ENCODE measurements at regions not wholly inside any gene's neighbourhood (a gene's known extent, or its start where the extent isn't known, plus 50 kb on each side); places are given as distances from the start of the nearest gene placed in this dataset.
A peak's percentile ranks its signal among the peaks of the same experiment; 100 is the strongest.

- Histone ChIP-seq H3K4me1 (ENCODE audit: control insufficient read depth in 2 of 3, insufficient read depth in 2 of 3, low read depth in 1 of 3, low read length in 3 of 3) (no peaks in the 10 kb centered on the region), H3K4me3 (ENCODE audit: low read length in 3 of 3) (no peak overlapping the region), H3K36me3 (ENCODE audit: control insufficient read depth in 2 of 3, insufficient read depth in 3 of 3, low read length in 3 of 3) (no peaks in the 10 kb centered on the region), H3K27ac (ENCODE audit: low read depth in 2 of 2, low read length in 2 of 2) (no peak overlapping the region), H3K9me3 (ENCODE audit: control insufficient read depth in 2 of 3, insufficient read depth in 1 of 3, low read length in 3 of 3) (peaks cover 0 to 7% (median 0%) of the 10 kb centered on the region in 3 donors), H3K9ac (ENCODE audit: low read length in 3 of 3) (no peak overlapping the region), H3K27me3 (ENCODE audit: control insufficient read depth, insufficient read depth, low read length) (no peaks in the 10 kb centered on the region)
- DNase-seq (no peak), FAIRE-seq (no peak)
- TF ChIP-seq, protein P1, sequence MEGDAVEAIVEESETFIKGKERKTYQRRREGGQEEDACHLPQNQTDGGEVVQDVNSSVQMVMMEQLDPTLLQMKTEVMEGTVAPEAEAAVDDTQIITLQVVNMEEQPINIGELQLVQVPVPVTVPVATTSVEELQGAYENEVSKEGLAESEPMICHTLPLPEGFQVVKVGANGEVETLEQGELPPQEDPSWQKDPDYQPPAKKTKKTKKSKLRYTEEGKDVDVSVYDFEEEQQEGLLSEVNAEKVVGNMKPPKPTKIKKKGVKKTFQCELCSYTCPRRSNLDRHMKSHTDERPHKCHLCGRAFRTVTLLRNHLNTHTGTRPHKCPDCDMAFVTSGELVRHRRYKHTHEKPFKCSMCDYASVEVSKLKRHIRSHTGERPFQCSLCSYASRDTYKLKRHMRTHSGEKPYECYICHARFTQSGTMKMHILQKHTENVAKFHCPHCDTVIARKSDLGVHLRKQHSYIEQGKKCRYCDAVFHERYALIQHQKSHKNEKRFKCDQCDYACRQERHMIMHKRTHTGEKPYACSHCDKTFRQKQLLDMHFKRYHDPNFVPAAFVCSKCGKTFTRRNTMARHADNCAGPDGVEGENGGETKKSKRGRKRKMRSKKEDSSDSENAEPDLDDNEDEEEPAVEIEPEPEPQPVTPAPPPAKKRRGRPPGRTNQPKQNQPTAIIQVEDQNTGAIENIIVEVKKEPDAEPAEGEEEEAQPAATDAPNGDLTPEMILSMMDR (IDR thresholded peaks at IDR 0.05; ENCODE audit: borderline replicate concordance, extremely low read depth, insufficient read depth) = no peak
- intact Hi-C loops (cut with DNase I) = no loop called here
Measured at GRCh38 chr11:115700981-115701875, 197.0 kb upstream of the CADM1 start.

- TF ChIP-seq, protein P1 (IDR thresholded peaks at IDR 0.05; ENCODE audit: borderline replicate concordance, extremely low read depth, insufficient read depth) = no peak
- Histone ChIP-seq H3K27me3 (ENCODE audit: control insufficient read depth, insufficient read depth, low read length) (no peaks in the 10 kb centered on the region), H3K4me1 (ENCODE audit: control insufficient read depth in 2 of 3, insufficient read depth in 2 of 3, low read depth in 1 of 3, low read length in 3 of 3) (no peaks in the 10 kb centered on the region), H3K27ac (ENCODE audit: low read depth in 2 of 2, low read length in 2 of 2) (no peak overlapping the region), H3K9me3 (ENCODE audit: control insufficient read depth in 2 of 3, insufficient read depth in 1 of 3, low read length in 3 of 3) (peaks cover 0 to 7% (median 0%) of the 10 kb centered on the region in 3 donors), H3K36me3 (ENCODE audit: control insufficient read depth in 2 of 3, insufficient read depth in 3 of 3, low read length in 3 of 3) (no peaks in the 10 kb centered on the region), H3K9ac (ENCODE audit: low read length in 3 of 3) (no peak overlapping the region), H3K4me3 (ENCODE audit: low read length in 3 of 3) (no peak overlapping the region)
- intact Hi-C loops (cut with DNase I) = no loop called here
- DNase-seq (no peak), FAIRE-seq (no peak)
Measured at GRCh38 chr11:115700496-115700895, 196.3 kb upstream of the CADM1 start.

DNA sequence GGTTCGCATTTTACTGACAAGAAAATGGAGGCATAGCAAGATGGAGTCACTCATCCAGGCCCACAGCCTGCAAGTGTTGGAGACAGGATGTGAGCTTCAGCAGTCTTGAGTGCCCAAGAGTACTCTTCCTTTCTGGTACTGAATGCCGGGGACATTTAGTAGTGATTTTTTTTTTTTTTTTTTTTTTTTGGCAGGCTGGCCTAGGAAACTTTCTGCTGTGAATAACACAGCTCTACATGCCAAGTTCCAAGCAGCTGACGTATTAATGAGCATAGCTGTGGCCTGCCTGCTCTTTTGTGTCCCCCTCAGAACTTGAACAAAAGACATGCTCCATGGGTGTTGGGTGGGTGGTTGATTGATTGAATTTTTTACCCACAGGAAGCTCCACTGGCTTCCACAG, 195.5 kb upstream of the CADM1 start:
- FAIRE-seq = no peak
- intact Hi-C loops (cut with DNase I) = no loop called here
- H3K27ac ChIP-seq (ENCODE audit: low read depth in 2 of 2, low read length in 2 of 2) = no peak overlapping the region

More for the DNA sequence above, 195.5 kb upstream of the CADM1 start:
- TF ChIP-seq, protein P1 (IDR thresholded peaks at IDR 0.05; ENCODE audit: borderline replicate concordance, extremely low read depth, insufficient read depth) = no peak
- peak in 1 of 5 donors; percentile 58 for DNase-seq
- no peaks in the 10 kb centered on the region for H3K4me1 ChIP-seq (ENCODE audit: control insufficient read depth in 2 of 3, insufficient read depth in 2 of 3, low read depth in 1 of 3, low read length in 3 of 3)
- H3K36me3 ChIP-seq (ENCODE audit: control insufficient read depth in 2 of 3, insufficient read depth in 3 of 3, low read length in 3 of 3) = no peaks in the 10 kb centered on the region
- no peaks in the 10 kb centered on the region for H3K27me3 ChIP-seq (ENCODE audit: control insufficient read depth, insufficient read depth, low read length)
- H3K9ac ChIP-seq (ENCODE audit: low read length in 3 of 3) = no peak overlapping the region
- H3K9me3 ChIP-seq (ENCODE audit: control insufficient read depth in 2 of 3, insufficient read depth in 1 of 3, low read length in 3 of 3) = peaks cover 0 to 6% (median 0%) of the 10 kb centered on the region in 3 donors
- no peak overlapping the region for H3K4me3 ChIP-seq (ENCODE audit: low read length in 3 of 3)
